ENCODE measurements at regions not wholly inside any gene's neighbourhood (a gene's known extent, or its start where the extent isn't known, plus 50 kb on each side); places are given as distances from the start of the nearest gene placed in this dataset.

DNA sequence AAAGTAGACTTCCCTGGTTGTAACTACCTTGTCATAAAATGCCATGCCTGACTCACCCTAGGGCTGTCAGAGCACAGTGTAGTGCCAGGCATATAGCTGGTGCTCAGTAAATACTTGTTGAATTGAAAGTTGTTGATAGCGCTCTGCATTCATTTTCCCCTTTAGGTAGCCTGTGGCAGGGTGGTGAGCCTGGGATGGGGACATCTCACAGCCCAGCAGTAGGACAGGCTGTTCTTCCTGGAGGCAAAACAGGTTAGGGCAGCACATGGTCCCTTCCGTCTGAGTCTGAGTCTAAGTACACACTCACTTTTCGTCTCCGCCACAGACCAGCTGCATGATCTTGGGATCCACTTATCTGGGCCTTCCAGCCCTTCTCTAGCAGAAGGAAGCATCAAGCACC lies 401.9 kb downstream of the ZSWIM6 start:
- ATAC-seq (0 out of 6 replicates have a peak, but pooled peaks of 1 of the 2 experiments have one; percentile 41), FAIRE-seq (no peak), DNase-seq (ENCODE audit: low read depth in 1 of 2, low spot score in 1 of 2) (no peak)
- H3K27ac ChIP-seq: no peak overlapping the region
- H3K4me1 ChIP-seq: no peaks in the 10 kb centered on the region
- WGBS (ENCODE audit: missing lambda C conversion rate): 93% methylated on average over 4 of the region's 4 CpGs
- no peak overlapping the region for H3K4me2 ChIP-seq
- H3K9me3 ChIP-seq: no peaks in the 10 kb centered on the region
- ChIA-PET CTCF (no interaction called here), POLR2A (no interaction called here)
- TF ChIP-seq, protein P1, sequence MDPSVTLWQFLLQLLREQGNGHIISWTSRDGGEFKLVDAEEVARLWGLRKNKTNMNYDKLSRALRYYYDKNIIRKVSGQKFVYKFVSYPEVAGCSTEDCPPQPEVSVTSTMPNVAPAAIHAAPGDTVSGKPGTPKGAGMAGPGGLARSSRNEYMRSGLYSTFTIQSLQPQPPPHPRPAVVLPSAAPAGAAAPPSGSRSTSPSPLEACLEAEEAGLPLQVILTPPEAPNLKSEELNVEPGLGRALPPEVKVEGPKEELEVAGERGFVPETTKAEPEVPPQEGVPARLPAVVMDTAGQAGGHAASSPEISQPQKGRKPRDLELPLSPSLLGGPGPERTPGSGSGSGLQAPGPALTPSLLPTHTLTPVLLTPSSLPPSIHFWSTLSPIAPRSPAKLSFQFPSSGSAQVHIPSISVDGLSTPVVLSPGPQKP (IDR thresholded peaks at IDR 0.05; ENCODE audit: low read depth, low read length): no peak
- TF ChIP-seq POLR2AphosphoS2 (conservative IDR thresholded peaks at IDR 0.05; ENCODE audit: low read length) (no peak), RFX5 (IDR thresholded peaks at IDR 0.05) (no peak), KDM1A (IDR thresholded peaks at IDR 0.05; ENCODE audit: low read depth) (no peak), GATA3 (IDR thresholded peaks at IDR 0.05; ENCODE audit: borderline replicate concordance) (no peak)
- H3K4me3 ChIP-seq: no peak overlapping the region

DNA sequence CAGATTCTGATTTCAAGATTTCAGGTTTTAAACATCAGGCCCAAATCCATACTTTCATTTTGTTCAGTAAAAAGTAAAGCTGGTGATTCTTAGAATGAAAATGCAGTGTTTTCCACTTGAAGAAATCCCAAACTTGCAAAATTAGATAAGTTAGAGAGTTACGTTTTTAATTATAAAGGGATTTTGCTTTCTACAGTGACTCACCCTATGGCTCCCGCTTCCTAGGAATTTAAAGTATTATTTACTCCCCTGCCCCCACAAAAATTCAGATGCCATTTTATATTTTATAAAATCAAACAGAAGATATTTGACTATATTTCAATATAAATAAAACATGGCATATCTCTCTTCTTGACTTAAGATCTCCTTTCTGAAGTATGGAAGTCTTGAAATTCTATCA lies 402.9 kb downstream of the ZSWIM6 start:
- no peaks in the 10 kb centered on the region for H3K4me1 ChIP-seq
- ATAC-seq (no peak), FAIRE-seq (no peak), DNase-seq (ENCODE audit: low read depth in 1 of 2, low spot score in 1 of 2) (no peak)
- CTCF ChIA-PET: no interaction called here
- H3K4me2 ChIP-seq: no peak overlapping the region
- POLR2A ChIA-PET: no interaction called here
- H3K27ac ChIP-seq: no peak overlapping the region
- no peak overlapping the region for H3K4me3 ChIP-seq
- no peaks in the 10 kb centered on the region for H3K9me3 ChIP-seq
- no peak for TF ChIP-seq RCOR1 (IDR thresholded peaks at IDR 0.05; ENCODE audit: low read depth, low read length)
- 78% methylated on average over 2 of the region's 2 CpGs for WGBS (ENCODE audit: missing lambda C conversion rate)

DNA sequence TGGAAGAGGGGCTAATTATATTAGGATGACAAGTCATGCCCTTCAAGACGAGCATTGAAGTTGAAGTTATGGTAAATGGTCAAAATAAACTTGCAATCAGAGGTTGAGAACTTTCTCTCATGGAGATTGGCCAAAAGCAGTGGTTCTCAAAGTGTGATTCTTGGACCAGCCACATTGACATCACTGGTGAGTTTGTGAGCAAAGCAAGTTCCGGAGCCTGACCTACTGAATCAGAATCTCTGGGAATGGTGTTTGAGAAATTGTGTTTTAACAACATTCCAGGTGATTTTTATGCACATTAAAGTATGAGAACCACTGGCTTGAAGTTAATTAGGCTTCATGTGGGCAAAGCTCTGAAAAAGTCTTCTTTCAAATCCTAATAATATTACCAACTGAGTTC lies 403.5 kb downstream of the ZSWIM6 start:
- no peak for TF ChIP-seq SMC3 (IDR thresholded peaks at IDR 0.05)
- TF ChIP-seq NFE2L2 (conservative IDR thresholded peaks at IDR 0.05; ENCODE audit: low read length): no peak
- TF ChIP-seq ESRRA (IDR thresholded peaks at IDR 0.05; ENCODE audit: borderline replicate concordance, low read length): no peak
- no peak for TF ChIP-seq RARB (CRISPR knock-in tag; IDR thresholded peaks at IDR 0.05)
- TF ChIP-seq ZFP36 (IDR thresholded peaks at IDR 0.05; ENCODE audit: borderline replicate concordance, partially characterized antibody): no peak
- TF ChIP-seq MAFK (IDR thresholded peaks at IDR 0.05; ENCODE audit: partially characterized antibody): no peak
- TF ChIP-seq, protein P2, sequence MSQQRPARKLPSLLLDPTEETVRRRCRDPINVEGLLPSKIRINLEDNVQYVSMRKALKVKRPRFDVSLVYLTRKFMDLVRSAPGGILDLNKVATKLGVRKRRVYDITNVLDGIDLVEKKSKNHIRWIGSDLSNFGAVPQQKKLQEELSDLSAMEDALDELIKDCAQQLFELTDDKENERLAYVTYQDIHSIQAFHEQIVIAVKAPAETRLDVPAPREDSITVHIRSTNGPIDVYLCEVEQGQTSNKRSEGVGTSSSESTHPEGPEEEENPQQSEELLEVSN (IDR thresholded peaks at IDR 0.05; ENCODE audit: borderline replicate concordance, low read depth): no peak
- no peak for TF ChIP-seq MAZ (IDR thresholded peaks at IDR 0.05; ENCODE audit: borderline replicate concordance, low read depth, low read length)
- no peak for TF ChIP-seq KDM1A (IDR thresholded peaks at IDR 0.05; ENCODE audit: low read depth)
- TF ChIP-seq KDM5A (IDR thresholded peaks at IDR 0.05): no peak
- no peak for TF ChIP-seq JUNB (IDR thresholded peaks at IDR 0.05)
- no peak for TF ChIP-seq CEBPB (IDR thresholded peaks at IDR 0.05)
- no peak for TF ChIP-seq CHD2 (IDR thresholded peaks at IDR 0.05; ENCODE audit: low read length, partially characterized antibody)
- TF ChIP-seq TFCP2L1 (CRISPR knock-in tag; IDR thresholded peaks at IDR 0.05): no peak
- no peak for TF ChIP-seq POLR2A (IDR thresholded peaks at IDR 0.05; ENCODE audit: low read length)
- no peak for TF ChIP-seq CHD4 (IDR thresholded peaks at IDR 0.05; ENCODE audit: borderline replicate concordance)
- no peak for TF ChIP-seq RFX5 (IDR thresholded peaks at IDR 0.05)
- no peak for TF ChIP-seq RCOR1 (IDR thresholded peaks at IDR 0.05; ENCODE audit: low read depth, low read length)
- no peak overlapping the region for H3K27ac ChIP-seq
- CTCF ChIA-PET: no interaction called here
- no peaks in the 10 kb centered on the region for H3K9me3 ChIP-seq
- DNase-seq (ENCODE audit: low read depth in 1 of 2, low spot score in 1 of 2): no peak
- FAIRE-seq: no peak
- no peak overlapping the region for H3K4me2 ChIP-seq
- no peaks in the 10 kb centered on the region for H3K4me1 ChIP-seq
- WGBS (ENCODE audit: missing lambda C conversion rate): 63% methylated on average over 2 of the region's 2 CpGs
- POLR2A ChIA-PET: no interaction called here
- H3K4me3 ChIP-seq: no peak overlapping the region
- ATAC-seq: no peak

DNA sequence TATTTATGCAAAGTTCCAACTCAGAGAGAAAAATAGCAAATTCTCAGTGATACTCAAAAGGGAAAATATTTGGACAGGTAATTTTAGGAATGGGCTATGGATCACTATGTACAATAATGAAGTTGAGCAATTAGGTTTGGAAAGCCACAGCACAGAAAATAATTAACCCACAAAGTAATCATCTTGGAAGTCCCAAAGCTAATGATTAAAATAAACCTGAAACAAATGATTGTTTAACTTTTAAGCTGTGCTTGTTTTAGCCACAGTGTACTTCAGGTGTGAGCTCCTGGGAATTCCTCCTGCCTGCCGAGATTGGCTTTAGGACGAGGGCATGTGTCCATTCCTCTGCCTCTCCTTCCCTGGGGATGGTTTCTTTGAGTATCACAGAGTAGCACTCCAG lies 403.9 kb downstream of the ZSWIM6 start:
- Histone ChIP-seq H3K27ac (no peak overlapping the region), H3K4me2 (no peak overlapping the region), H3K4me1 (no peaks in the 10 kb centered on the region), H3K9me3 (no peaks in the 10 kb centered on the region), H3K4me3 (no peak overlapping the region)
- POLR2A ChIA-PET: no interaction called here
- 44% methylated on average over 2 of the region's 2 CpGs for WGBS (ENCODE audit: missing lambda C conversion rate)
- no peak for TF ChIP-seq MYC (IDR thresholded peaks at IDR 0.05; ENCODE audit: borderline replicate concordance, low read length)
- TF ChIP-seq POLR2A (IDR thresholded peaks at IDR 0.05; ENCODE audit: low read length): no peak
- TF ChIP-seq, protein P3, sequence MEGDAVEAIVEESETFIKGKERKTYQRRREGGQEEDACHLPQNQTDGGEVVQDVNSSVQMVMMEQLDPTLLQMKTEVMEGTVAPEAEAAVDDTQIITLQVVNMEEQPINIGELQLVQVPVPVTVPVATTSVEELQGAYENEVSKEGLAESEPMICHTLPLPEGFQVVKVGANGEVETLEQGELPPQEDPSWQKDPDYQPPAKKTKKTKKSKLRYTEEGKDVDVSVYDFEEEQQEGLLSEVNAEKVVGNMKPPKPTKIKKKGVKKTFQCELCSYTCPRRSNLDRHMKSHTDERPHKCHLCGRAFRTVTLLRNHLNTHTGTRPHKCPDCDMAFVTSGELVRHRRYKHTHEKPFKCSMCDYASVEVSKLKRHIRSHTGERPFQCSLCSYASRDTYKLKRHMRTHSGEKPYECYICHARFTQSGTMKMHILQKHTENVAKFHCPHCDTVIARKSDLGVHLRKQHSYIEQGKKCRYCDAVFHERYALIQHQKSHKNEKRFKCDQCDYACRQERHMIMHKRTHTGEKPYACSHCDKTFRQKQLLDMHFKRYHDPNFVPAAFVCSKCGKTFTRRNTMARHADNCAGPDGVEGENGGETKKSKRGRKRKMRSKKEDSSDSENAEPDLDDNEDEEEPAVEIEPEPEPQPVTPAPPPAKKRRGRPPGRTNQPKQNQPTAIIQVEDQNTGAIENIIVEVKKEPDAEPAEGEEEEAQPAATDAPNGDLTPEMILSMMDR (IDR thresholded peaks at IDR 0.05): no peak
- ATAC-seq (no peak), FAIRE-seq (no peak), DNase-seq (ENCODE audit: low read depth in 1 of 2, low spot score in 1 of 2) (no peak)
- CTCF ChIA-PET: no interaction called here
